Activated naive CD4-positive, alpha-beta T cell treated with anti-CD3 and anti-CD28 coated beads, Interleukin-2, amount 50 U/mL, for 72 hours (primary cell): ENCODE measurements at regions not wholly inside any gene's neighbourhood (a gene's known extent, or its start where the extent isn't known, plus 50 kb on each side); places are given as distances from the start of the nearest gene placed in this dataset.
A peak's percentile ranks its signal among the peaks of the same experiment; 100 is the strongest.

Experiments used
- ATAC-seq, 2 donors: fragments of 150-1000 bp; cut with Tn5 transposase; 2 replicates each; pipeline ENCODE4 v1.10.0; 2021; ENCODE audit warnings: mild to moderate bottlenecking in 2 of 2, moderate library complexity in 2 of 2
- DNase-seq, 2 donors: peaks; one replicate each; pipeline ENCODE4 v3.0.0; 2021 to 2022; ENCODE audit warnings: low spot score in 2 of 2
- H3K27ac Mint-ChIP-seq, 2 donors: one replicate each; pipeline ENCODE4 v1.8.0; 2022; ENCODE audit warnings: mild to moderate bottlenecking in 2 of 2, mixed read lengths in 2 of 2
- H3K36me3 Mint-ChIP-seq, 2 donors: one replicate each; pipeline ENCODE4 v1.8.0; 2022; ENCODE audit warnings: mixed read lengths in 2 of 2
- H3K9me3 Mint-ChIP-seq, 2 donors: one replicate each; pipeline ENCODE4 v1.8.0; 2022; ENCODE audit warnings: mixed read lengths in 2 of 2

GRCh38 chr1:4976859-4977440, 322.5 kb downstream of the AJAP1 start:
- Mint-ChIP-seq H3K36me3 (no peaks in the 10 kb centered on the region), H3K9me3 (peaks cover 0 to 5% of the 10 kb centered on the region in 2 donors), H3K27ac (no peak overlapping the region)
- no peak for ATAC-seq
- no peak for DNase-seq

- H3K9me3 Mint-ChIP-seq, result no peaks in the 10 kb centered on the region
- no peaks in the 10 kb centered on the region for H3K36me3 Mint-ChIP-seq
- ATAC-seq (no peak), DNase-seq (no peak)
- H3K27ac Mint-ChIP-seq, result no peak overlapping the region
These were observed 321.4 kb downstream of the AJAP1 start for GRCh38 chr1:4975856-4976255.

- no peaks in the 10 kb centered on the region for H3K9me3 Mint-ChIP-seq
- H3K36me3 Mint-ChIP-seq, result no peaks in the 10 kb centered on the region
- DNase-seq, result no peak
- ATAC-seq, result no peak
- no peak overlapping the region for H3K27ac Mint-ChIP-seq
These were observed 320.7 kb downstream of the AJAP1 start for GRCh38 chr1:4974981-4975685.

GRCh38 chr1:4973341-4973740, 318.9 kb downstream of the AJAP1 start:
- no peak for DNase-seq
- no peak for ATAC-seq
- no peaks in the 10 kb centered on the region for H3K36me3 Mint-ChIP-seq
- no peaks in the 10 kb centered on the region for H3K9me3 Mint-ChIP-seq
- no peak overlapping the region for H3K27ac Mint-ChIP-seq

- no peak for ATAC-seq
- H3K36me3 Mint-ChIP-seq, result no peaks in the 10 kb centered on the region
- H3K9me3 Mint-ChIP-seq, result no peaks in the 10 kb centered on the region
- DNase-seq, result no peak
- H3K27ac Mint-ChIP-seq, result no peak overlapping the region
These were observed 318.4 kb downstream of the AJAP1 start for GRCh38 chr1:4972761-4973320.

- ATAC-seq (no peak), DNase-seq (no peak)
- no peak overlapping the region for H3K27ac Mint-ChIP-seq
- H3K9me3 Mint-ChIP-seq, result no peaks in the 10 kb centered on the region
- no peaks in the 10 kb centered on the region for H3K36me3 Mint-ChIP-seq
These were observed 317.3 kb downstream of the AJAP1 start for GRCh38 chr1:4971666-4972065.

GRCh38 chr1:4970532-4970931, 316.1 kb downstream of the AJAP1 start:
- DNase-seq (no peak), ATAC-seq (no peak)
- no peak overlapping the region for H3K27ac Mint-ChIP-seq
- H3K36me3 Mint-ChIP-seq, result no peaks in the 10 kb centered on the region
- H3K9me3 Mint-ChIP-seq, result no peaks in the 10 kb centered on the region

- H3K36me3 Mint-ChIP-seq, result no peaks in the 10 kb centered on the region
- no peaks in the 10 kb centered on the region for H3K9me3 Mint-ChIP-seq
- ATAC-seq, result no peak
- H3K27ac Mint-ChIP-seq, result no peak overlapping the region
- DNase-seq, result no peak
These were observed 315.2 kb downstream of the AJAP1 start for GRCh38 chr1:4969556-4970129.

GRCh38 chr1:4965346-4966075, 311.1 kb downstream of the AJAP1 start:
- Mint-ChIP-seq H3K9me3 (no peaks in the 10 kb centered on the region), H3K36me3 (no peaks in the 10 kb centered on the region), H3K27ac (no peak overlapping the region)
- no peak for ATAC-seq
- DNase-seq, result no peak

GRCh38 chr1:4964634-4965345, 310.4 kb downstream of the AJAP1 start:
- Mint-ChIP-seq H3K27ac (no peak overlapping the region), H3K36me3 (no peaks in the 10 kb centered on the region), H3K9me3 (no peaks in the 10 kb centered on the region)
- ATAC-seq, result no peak
- DNase-seq, result no peak

GRCh38 chr1:4963251-4963650, 308.8 kb downstream of the AJAP1 start:
- Mint-ChIP-seq H3K9me3 (no peaks in the 10 kb centered on the region), H3K27ac (no peak overlapping the region), H3K36me3 (no peaks in the 10 kb centered on the region)
- ATAC-seq (no peak), DNase-seq (no peak)

- no peaks in the 10 kb centered on the region for H3K36me3 Mint-ChIP-seq
- H3K27ac Mint-ChIP-seq, result peak overlapping the region in 1 of 2 donors; percentile 22
- ATAC-seq (no peak), DNase-seq (no peak)
- no peaks in the 10 kb centered on the region for H3K9me3 Mint-ChIP-seq
These were observed 308.4 kb downstream of the AJAP1 start for GRCh38 chr1:4962836-4963235.

- Mint-ChIP-seq H3K27ac (no peak overlapping the region), H3K36me3 (no peaks in the 10 kb centered on the region), H3K9me3 (no peaks in the 10 kb centered on the region)
- ATAC-seq, result no peak
- no peak for DNase-seq
These were observed 307.7 kb downstream of the AJAP1 start for GRCh38 chr1:4961935-4962645.

- peak overlapping the region in 1 of 2 donors; percentile 53 for H3K27ac Mint-ChIP-seq
- no peaks in the 10 kb centered on the region for H3K9me3 Mint-ChIP-seq
- DNase-seq, result no peak
- ATAC-seq, result no peak
- no peaks in the 10 kb centered on the region for H3K36me3 Mint-ChIP-seq
These were observed 306.5 kb downstream of the AJAP1 start for GRCh38 chr1:4960782-4961475.

- no peaks in the 10 kb centered on the region for H3K36me3 Mint-ChIP-seq
- H3K27ac Mint-ChIP-seq, result peak overlapping the region in 1 of 2 donors; percentile 53
- ATAC-seq (no peak), DNase-seq (no peak)
- no peaks in the 10 kb centered on the region for H3K9me3 Mint-ChIP-seq
These were observed 305.9 kb downstream of the AJAP1 start for GRCh38 chr1:4960336-4960735.

- Mint-ChIP-seq H3K9me3 (peaks cover 0 to 8% of the 10 kb centered on the region in 2 donors), H3K27ac (no peak overlapping the region), H3K36me3 (peaks cover 0 to 4% of the 10 kb centered on the region in 2 donors)
- no peak for DNase-seq
- ATAC-seq, result no peak
These were observed 304.8 kb downstream of the AJAP1 start for GRCh38 chr1:4959216-4959615.
